Neural crest cell (in vitro differentiated cells): ENCODE measurements at regions not wholly inside any gene's neighbourhood (a gene's known extent, or its start where the extent isn't known, plus 50 kb on each side); places are given as distances from the start of the nearest gene placed in this dataset.

Experiments used
- DNase-seq: peaks from one replicate; pipeline ENCODE4 v3.0.0; 2021; ENCODE audit warnings: low read depth, mixed read lengths, low spot score
- H3K27ac Mint-ChIP-seq: one replicate; pipeline ENCODE4 v1.8.0; 2021; ENCODE audit warnings: mild to moderate bottlenecking, mixed read lengths; ENCODE audit not compliant: unreplicated experiment
- H3K27me3 Mint-ChIP-seq: 2 replicates; pipeline ENCODE4 v1.8.0; 2021; ENCODE audit warnings: low read depth, mild to moderate bottlenecking, mixed read lengths
- H3K36me3 Mint-ChIP-seq: 2 replicates; pipeline ENCODE4 v1.8.0; 2021; ENCODE audit warnings: low read depth, mild to moderate bottlenecking, mixed read lengths
- H3K4me1 Mint-ChIP-seq: 2 replicates; pipeline ENCODE4 v1.8.0; 2021; ENCODE audit warnings: mixed read lengths
- H3K4me3 Mint-ChIP-seq: one replicate; pipeline ENCODE4 v1.8.0; 2021; ENCODE audit warnings: mild to moderate bottlenecking, mixed read lengths
- H3K9me3 Mint-ChIP-seq: 2 replicates; pipeline ENCODE4 v1.8.0; 2021; ENCODE audit warnings: mixed read lengths
- CTCF ChIP-seq: fragments of 200-600 bp; sonication (generic); conservative IDR thresholded peaks from 2 replicates; pipeline ENCODE4 v1.5.0; 2021; ENCODE audit warnings: antibody characterized with exemption, mild to moderate bottlenecking

DNA sequence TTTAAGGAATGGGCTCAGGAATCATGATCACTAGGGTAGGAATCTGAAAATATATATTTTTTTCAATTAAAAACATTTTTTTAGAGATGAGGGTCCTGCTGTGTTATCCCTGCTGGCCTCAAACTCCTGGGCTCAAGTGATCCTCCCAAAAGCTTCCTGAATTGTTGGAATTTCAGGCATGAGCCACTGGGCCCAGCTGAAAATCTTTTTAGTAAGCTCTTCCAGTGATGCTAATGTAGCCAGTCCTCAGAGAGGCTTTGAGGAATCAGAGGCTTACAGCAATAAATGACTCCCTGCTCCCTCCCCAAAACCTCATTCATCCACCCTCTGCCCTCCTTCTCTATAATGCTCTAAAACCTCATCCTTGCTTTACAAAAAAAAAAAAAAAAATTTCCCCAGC lies 129.5 kb downstream of the ZIC3 start:
- Mint-ChIP-seq H3K4me3 (no peak overlapping the region), H3K4me1 (no peaks in the 10 kb centered on the region), H3K27me3 (no peaks in the 10 kb centered on the region), H3K36me3 (no peaks in the 10 kb centered on the region), H3K27ac (no peak overlapping the region), H3K9me3 (peaks cover 5% of the 10 kb centered on the region)
- no peak for TF ChIP-seq CTCF
- no peak for DNase-seq

- no peaks in the 10 kb centered on the region for H3K9me3 Mint-ChIP-seq
- H3K4me1 Mint-ChIP-seq = no peaks in the 10 kb centered on the region
- DNase-seq = no peak
- no peaks in the 10 kb centered on the region for H3K27me3 Mint-ChIP-seq
- no peak overlapping the region for H3K4me3 Mint-ChIP-seq
- no peaks in the 10 kb centered on the region for H3K36me3 Mint-ChIP-seq
- TF ChIP-seq CTCF = no peak
- no peak overlapping the region for H3K27ac Mint-ChIP-seq
These were observed 141.4 kb downstream of the ZIC3 start for GRCh38 chrX:137707348-137707747.

GRCh38 chrX:137742846-137743245 lies 176.9 kb downstream of the ZIC3 start:
- peaks cover 17% of the 10 kb centered on the region for H3K4me1 Mint-ChIP-seq
- H3K27me3 Mint-ChIP-seq = peaks cover 4% of the 10 kb centered on the region
- DNase-seq = no peak
- no peaks in the 10 kb centered on the region for H3K36me3 Mint-ChIP-seq
- TF ChIP-seq CTCF = no peak
- no peak overlapping the region for H3K27ac Mint-ChIP-seq
- H3K9me3 Mint-ChIP-seq = peaks cover 16% of the 10 kb centered on the region
- no peak overlapping the region for H3K4me3 Mint-ChIP-seq

DNA sequence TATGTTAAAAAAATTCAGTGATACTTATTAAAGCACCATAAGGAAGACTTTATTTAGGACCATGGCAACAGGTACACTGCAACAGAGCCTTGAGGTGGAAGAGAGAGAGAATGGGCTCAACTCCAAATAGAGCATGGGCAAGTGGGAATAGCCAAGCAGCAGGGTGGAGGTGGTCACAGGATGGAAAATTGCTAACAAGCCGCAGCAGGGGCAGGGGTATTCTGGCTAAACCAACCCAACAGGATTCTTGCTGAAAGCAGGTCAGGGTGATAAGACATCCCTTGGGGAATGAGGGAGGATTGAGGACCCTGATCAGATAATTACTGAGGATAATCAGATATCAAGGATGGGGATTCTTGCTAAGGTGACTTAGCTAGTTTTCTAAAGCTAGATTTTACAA lies 177.5 kb downstream of the ZIC3 start:
- no peak overlapping the region for H3K27ac Mint-ChIP-seq
- peaks cover 23% of the 10 kb centered on the region for H3K4me1 Mint-ChIP-seq
- no peak overlapping the region for H3K4me3 Mint-ChIP-seq
- no peak for TF ChIP-seq CTCF
- H3K36me3 Mint-ChIP-seq = no peaks in the 10 kb centered on the region
- H3K27me3 Mint-ChIP-seq = peaks cover 6% of the 10 kb centered on the region
- DNase-seq = no peak
- H3K9me3 Mint-ChIP-seq = peaks cover 15% of the 10 kb centered on the region

DNA sequence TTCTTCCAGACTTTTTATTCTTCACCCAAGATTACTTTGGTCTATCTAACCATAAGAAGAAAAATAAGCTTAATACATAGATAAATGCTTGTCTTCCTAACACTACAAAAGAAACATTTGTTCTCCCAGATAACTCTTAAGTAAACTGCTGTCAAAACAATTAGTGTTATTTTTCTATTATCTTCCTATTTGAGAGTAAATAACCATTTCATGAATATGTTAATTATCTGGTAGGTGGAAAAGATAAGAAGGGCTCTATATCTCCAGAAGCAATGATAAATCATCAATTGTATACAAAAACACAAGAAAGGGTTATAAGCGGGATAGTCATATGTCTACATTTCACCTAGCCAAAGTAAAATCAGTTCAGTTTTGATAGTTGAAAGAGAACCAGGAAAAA lies 180.4 kb downstream of the ZIC3 start:
- TF ChIP-seq CTCF = no peak
- no peak overlapping the region for H3K4me3 Mint-ChIP-seq
- peaks cover 30% of the 10 kb centered on the region for H3K4me1 Mint-ChIP-seq

More for the DNA sequence above, 180.4 kb downstream of the ZIC3 start:
- no peak for DNase-seq
- H3K27me3 Mint-ChIP-seq = peaks cover 11% of the 10 kb centered on the region
- H3K36me3 Mint-ChIP-seq = no peaks in the 10 kb centered on the region
- peaks cover 6% of the 10 kb centered on the region for H3K9me3 Mint-ChIP-seq
- H3K27ac Mint-ChIP-seq = no peak overlapping the region
